Stimulated activated CD8-positive, alpha-beta memory T cell treated with anti-CD3 and anti-CD28 coated beads, Interleukin-7, amount 100 ng/mL, for 1 hour (primary cell): ENCODE measurements at regions not wholly inside any gene's neighbourhood (a gene's known extent, or its start where the extent isn't known, plus 50 kb on each side); places are given as distances from the start of the nearest gene placed in this dataset.

Source experiments
- DNase-seq, 2 donors: peaks; one replicate each; pipeline ENCODE4 v3.0.0-alpha.2; 2020; ENCODE audit warnings: low read depth in 2 of 2

- DNase-seq = no peak
Observed at GRCh38 chr2:217478831-217479455, 523.9 kb downstream of the TNS1 start.

- DNase-seq = no peak
Observed at GRCh38 chr2:217477583-217477982, 525.2 kb downstream of the TNS1 start.

- no peak for DNase-seq
Observed at GRCh38 chr2:217475791-217476190, 527.0 kb downstream of the TNS1 start.

GRCh38 chr2:217475101-217475500 is 527.7 kb downstream of the TNS1 start:
- no peak for DNase-seq

- no peak for DNase-seq
Observed at GRCh38 chr2:217471319-217471718, 531.5 kb downstream of the TNS1 start.

- DNase-seq = no peak
Observed at GRCh38 chr2:217469203-217469810, 533.5 kb downstream of the TNS1 start.

GRCh38 chr2:217468042-217468830 is 534.6 kb downstream of the TNS1 start:
- DNase-seq = no peak

- no peak for DNase-seq
Observed at GRCh38 chr2:217467331-217467730, 535.5 kb downstream of the TNS1 start.

GRCh38 chr2:217466805-217467204 is 536.0 kb downstream of the TNS1 start:
- no peak for DNase-seq

GRCh38 chr2:217466104-217466503 is 536.7 kb downstream of the TNS1 start:
- no peak for DNase-seq

GRCh38 chr2:217465100-217465499 is 537.7 kb downstream of the TNS1 start:
- DNase-seq = no peak

GRCh38 chr2:217463402-217464075 is 539.3 kb downstream of the TNS1 start:
- DNase-seq = no peak

GRCh38 chr2:217462121-217462520 is 540.7 kb downstream of the TNS1 start:
- DNase-seq = no peak

GRCh38 chr2:217461674-217462073 is 541.1 kb downstream of the TNS1 start:
- DNase-seq = no peak

GRCh38 chr2:217459680-217460405 is 543.0 kb downstream of the TNS1 start:
- no peak for DNase-seq

GRCh38 chr2:217459016-217459415 is 543.8 kb downstream of the TNS1 start:
- DNase-seq = no peak

- no peak for DNase-seq
Observed at GRCh38 chr2:217456016-217456415, 546.8 kb downstream of the TNS1 start.

GRCh38 chr2:217452928-217453327 is 549.9 kb downstream of the TNS1 start:
- DNase-seq = no peak

- no peak for DNase-seq
Observed at GRCh38 chr2:217451666-217452065, 551.1 kb downstream of the TNS1 start.

- no peak for DNase-seq
Observed at GRCh38 chr2:217449444-217449843, 553.4 kb downstream of the TNS1 start.

- no peak for DNase-seq
Observed at GRCh38 chr2:217448860-217449259, 553.9 kb downstream of the TNS1 start.

- no peak for DNase-seq
Observed at GRCh38 chr2:217445723-217446122, 557.1 kb downstream of the TNS1 start.
